NB4 (cell line): ENCODE measurements at regions not wholly inside any gene's neighbourhood (a gene's known extent, or its start where the extent isn't known, plus 50 kb on each side); places are given as distances from the start of the nearest gene placed in this dataset.

ENCODE experiments used
- CTCF ChIP-seq: IDR thresholded peaks from one replicate; pipeline ENCODE4 v1.5.1; 2012; ENCODE audit warnings: low read depth, low read length
- MAX ChIP-seq: IDR thresholded peaks from 2 replicates; pipeline ENCODE4 v1.6.1; 2011; ENCODE audit warnings: low read depth, low read length
- MYC ChIP-seq: IDR thresholded peaks from 2 replicates; pipeline ENCODE4 v1.6.1; 2011; ENCODE audit warnings: low read depth, low read length
- POLR2A ChIP-seq: IDR thresholded peaks from 2 replicates; pipeline ENCODE4 v1.6.1; 2011; ENCODE audit warnings: mild to moderate bottlenecking; ENCODE audit not compliant: insufficient read length; ENCODE audit errors: extremely low read depth

DNA sequence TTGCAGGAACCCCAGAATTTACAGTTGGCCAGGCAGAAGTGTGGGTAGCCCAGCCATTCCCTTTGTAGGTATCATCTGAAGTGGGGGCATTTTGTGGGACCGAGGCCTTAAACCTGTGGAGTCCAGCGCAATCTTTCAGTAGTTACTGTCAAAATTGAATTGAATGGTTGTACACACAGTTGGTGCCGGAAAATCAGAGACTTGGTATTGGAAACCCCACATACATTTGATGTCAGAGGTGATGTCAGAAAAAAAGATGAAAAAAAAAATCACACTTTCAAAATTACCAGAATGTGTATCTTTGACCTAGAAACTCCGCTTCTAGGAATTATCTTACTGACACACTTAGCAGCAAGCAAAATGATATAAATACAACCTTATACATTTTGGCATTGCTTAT lies 153.8 kb upstream of the PLXNA4 start:
- TF ChIP-seq CTCF (no peak), POLR2A (no peak), MAX (no peak), MYC (no peak)
